NCI-H2107 (cell line): ENCODE measurements at regions not wholly inside any gene's neighbourhood (a gene's known extent, or its start where the extent isn't known, plus 50 kb on each side); places are given as distances from the start of the nearest gene placed in this dataset.

Experiments used
- DNase-seq: peaks from one replicate; lab custom pipeline; 2025; lab: John Stamatoyannopoulos, UW

- no peak for DNase-seq
Observed at GRCh38 chr3:167958141-167958540, 137.6 kb downstream of the GOLIM4 start.

GRCh38 chr3:167952969-167953368, 142.8 kb downstream of the GOLIM4 start:
- DNase-seq = no peak

DNA sequence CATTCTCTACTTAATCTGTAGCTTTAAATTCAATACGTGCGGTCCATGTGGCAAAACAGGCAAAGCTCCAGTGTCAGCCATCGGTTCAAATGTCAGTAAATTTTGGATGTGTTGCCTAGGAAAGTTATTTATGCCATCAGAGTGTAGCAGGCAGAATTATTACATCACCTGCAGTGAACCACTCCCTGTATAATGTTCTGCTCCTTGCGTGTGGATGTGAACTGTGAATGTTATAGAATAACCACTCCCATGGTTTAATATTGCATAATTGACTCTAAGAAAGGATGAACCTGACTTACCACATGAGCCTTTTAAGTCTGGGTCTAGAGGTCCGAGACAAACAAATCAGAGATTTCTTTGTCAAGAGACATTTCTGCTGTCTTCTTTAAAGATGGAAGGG, 145.5 kb downstream of the GOLIM4 start:
- DNase-seq = no peak

DNA sequence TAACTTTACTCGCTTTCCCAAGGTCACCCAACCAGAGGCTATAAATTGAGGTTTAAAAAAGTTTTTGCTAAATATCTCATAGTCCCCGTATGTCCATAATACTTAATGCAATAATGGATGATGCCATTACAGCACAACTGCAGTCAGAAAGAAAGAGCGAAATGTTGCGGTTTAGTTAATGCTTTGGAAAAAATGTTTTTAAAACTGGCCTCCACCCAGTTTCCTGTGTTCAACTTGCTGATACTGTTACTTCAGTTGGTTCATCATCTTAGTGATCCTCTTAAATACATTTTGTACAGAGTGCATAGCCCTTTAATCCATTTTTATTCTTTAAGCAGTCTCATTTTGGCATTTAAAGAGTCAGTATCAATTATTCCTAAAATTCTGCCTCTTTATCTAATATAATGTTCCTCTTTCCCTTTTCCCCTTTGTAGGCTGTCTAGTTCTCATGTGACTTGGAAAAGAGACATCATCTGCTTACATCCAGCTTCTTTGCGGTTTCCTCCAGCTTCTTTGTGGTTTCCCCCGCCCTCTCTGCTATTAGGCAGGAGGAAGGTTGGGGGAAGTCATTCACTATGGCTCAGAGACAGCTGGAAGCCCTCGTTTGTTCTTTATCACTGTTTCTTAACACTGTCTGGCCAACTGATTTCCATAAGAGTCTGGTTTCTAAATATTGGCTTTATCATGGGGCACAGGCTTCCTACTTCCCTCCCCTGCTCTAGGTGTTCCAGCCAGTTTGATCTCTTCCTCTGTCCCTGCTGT, 154.3 kb downstream of the GOLIM4 start:
- peak; percentile 93 for DNase-seq

DNA sequence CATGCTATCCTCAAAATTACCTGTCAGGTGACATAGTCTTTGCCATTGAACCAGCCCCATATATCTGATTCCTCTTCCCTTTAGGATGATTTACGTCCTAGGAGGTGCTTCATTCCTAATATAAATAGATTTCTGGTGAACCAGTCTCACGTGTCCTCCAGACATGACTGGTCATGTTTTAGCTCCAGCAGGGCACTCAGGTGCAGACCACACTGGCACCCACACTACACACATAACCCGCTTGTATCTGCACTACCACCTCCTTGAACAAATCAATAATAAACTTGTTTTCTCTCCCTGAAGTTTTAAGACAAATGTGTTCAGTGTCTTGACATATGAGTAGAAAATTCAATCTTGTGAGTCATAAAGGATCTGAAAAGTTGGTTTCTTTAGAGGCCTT, 155.5 kb downstream of the GOLIM4 start:
- no peak for DNase-seq

- DNase-seq = no peak
Observed at GRCh38 chr3:167938516-167938915, 157.2 kb downstream of the GOLIM4 start.

DNA sequence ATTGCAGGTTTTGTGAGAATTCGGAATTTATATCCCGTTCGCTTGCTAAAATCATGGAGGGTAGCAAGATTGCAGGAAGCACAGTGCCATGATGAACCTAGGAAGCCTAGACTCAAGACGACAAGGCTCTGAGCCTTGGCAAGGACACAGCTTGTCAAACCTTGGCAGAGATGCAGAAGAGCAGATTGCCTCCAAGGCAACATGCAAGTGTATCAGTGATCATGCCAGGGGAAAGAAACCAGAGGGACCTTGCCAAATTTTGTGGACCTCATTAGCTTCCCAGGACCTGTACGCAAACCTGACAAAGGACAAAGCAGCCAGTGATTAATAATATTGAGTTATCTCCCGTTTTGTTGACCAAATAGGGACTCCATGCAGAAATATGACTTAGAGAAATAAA, 159.7 kb downstream of the GOLIM4 start:
- no peak for DNase-seq

DNA sequence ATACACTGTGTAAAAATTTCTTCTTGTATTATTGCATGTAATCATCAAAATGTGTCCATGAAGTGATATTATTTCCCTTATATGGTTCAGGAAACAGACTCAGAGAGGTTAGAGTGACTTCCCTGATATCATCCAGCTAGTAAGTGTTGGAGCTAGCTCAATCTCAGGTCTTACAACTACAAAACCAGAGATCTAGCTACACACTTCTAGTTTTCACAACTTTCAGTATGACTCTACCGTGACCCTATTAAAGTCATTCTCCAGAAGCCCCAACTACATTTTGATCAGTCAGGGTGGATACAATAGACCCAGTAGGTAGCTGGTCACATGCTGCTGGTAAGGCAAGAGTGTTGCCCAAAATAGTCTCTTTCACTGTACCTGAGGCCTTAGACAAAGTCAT, 165.3 kb downstream of the GOLIM4 start:
- DNase-seq = no peak

DNA sequence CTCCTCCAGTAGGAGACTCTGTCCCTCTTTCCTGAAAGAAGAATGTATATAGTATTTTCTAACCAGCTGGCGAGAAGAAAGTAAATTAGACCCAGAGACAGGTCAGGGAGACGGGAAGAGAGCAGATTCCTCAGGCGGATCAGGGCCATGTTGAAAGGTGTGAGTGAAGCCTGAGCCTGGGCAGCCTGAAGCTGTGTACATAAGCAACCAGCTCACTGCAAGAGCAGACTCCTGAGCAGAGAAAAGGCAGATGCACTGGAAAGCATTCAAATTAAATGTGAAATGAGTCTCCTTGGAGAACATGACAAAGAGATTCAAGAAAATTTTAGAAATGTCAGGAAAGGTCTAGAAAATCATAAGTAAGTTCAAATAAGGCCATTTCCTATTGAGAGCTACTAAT, 165.8 kb downstream of the GOLIM4 start:
- no peak for DNase-seq

DNA sequence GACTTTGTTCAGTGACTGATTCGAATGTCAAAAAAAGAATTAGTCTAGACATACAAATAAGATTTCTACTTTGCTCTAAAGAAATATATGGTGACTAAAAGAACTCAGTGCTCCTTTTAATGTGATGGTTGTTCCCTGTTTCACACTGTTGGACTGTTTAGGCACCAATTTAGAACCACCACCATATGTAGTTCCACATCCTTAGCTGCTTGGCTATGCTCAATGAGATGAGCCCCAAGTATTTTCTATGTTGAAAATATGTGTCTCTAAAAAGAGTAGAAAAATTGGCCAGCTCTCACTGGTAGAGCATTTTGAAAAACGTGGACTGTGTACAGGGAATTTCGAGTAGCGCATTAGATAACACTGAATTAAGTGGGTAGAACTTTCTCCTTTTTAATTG, 167.3 kb downstream of the GOLIM4 start:
- no peak for DNase-seq

GRCh38 chr3:167920747-167921146, 175.0 kb downstream of the GOLIM4 start:
- no peak for DNase-seq

- no peak for DNase-seq
Observed at GRCh38 chr3:167919590-167919989, 176.1 kb downstream of the GOLIM4 start.

DNA sequence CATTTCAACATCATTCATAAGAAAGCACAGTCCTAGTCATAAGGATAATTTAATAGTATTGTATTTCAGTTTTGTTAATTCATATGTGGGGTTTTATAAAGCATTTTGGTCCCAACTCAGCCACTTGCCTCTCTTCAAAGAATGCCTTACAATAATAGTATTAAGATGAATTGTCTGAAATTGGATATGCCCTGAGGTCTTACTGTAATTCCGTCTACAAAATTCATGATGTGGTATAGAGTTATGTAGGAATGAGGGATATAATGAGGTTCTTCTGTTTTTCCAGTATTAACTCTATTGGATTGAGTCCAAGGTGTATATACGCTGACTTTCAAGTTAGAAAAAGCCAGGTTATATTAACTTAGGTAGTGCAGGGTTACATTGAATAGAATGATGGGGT, 177.0 kb downstream of the GOLIM4 start:
- DNase-seq = no peak

DNA sequence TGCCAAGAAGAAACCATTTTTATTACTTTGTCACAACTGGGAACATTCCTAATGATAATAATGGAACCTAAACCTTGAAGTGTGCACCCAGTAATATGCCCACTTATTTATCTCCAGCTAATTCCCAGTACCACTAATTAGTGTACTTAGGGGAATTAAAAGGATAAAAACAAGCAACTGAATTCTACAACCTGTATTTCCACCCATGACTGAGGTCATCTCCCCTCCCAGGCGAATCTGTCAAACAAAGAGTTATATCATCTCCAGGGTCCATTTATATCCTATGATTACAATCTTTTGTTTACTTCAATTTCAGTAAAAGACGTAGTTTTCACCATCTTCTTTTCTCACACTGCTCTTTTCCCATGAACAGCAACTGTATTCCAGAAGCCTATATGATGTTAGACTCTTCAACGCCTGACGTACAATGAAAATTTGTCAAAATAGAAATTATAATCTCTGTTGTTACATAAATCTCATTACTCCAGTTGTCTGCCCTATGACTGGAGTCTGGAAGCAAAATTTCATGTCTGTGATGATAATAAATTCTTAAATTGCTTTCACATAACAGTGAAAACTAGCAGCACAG, 177.6 kb downstream of the GOLIM4 start:
- DNase-seq = no peak

DNA sequence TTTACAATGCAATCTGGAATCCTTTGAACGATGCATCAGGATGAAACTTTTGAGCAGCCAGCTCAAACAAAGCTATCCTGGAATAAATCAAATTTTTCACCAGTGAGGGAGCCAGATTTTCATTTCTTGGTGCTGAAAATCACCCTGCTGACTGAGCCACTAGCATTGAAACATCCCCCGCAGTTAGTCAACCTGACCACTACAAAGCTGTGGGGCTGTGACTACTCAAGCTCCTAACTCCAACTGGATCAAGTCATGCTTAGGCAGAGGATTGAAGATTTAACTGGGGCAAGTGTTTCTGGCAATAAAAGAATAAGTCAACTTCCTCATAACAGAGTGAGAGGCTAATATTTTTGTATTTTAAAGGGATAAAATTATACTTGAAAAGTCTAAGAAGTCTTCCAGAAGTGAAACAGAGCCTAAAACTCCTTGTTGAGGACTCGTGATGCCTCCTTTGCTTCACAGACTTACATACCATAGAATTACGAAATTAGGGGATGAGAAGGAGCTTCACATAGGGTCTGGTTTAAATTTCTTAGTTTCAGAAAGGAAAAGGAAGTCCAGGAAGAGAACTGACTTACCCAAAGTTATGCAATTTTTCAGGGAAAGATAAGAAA, 177.8 kb downstream of the SERPINI1 start:
- no peak for DNase-seq

GRCh38 chr3:167909952-167910351, 174.4 kb downstream of the SERPINI1 start:
- DNase-seq = no peak

GRCh38 chr3:167909504-167909896, 174.0 kb downstream of the SERPINI1 start:
- no peak for DNase-seq

- DNase-seq = no peak
Observed at GRCh38 chr3:167908746-167909503, 173.4 kb downstream of the SERPINI1 start.

GRCh38 chr3:167908221-167908620, 172.7 kb downstream of the SERPINI1 start:
- DNase-seq = no peak

DNA sequence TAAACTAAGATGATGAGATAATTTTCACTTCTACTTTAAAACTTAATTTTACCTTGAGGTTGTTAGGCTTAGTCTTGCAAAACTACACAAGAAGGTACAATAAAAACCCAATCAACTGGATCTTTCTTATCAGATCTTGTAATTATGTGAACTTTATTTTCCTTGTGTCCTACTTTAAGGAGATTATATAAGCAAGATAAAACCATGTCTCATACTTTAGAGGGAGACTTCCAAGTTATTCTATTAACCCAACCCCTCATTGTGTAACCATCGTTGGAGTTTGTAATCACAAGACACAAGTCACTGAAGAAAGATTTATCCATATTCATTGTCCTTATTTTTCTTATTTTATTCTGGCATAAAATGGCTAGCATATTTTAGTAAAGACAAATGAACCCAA, 165.6 kb downstream of the SERPINI1 start:
- no peak for DNase-seq

GRCh38 chr3:167899093-167899492, 163.6 kb downstream of the SERPINI1 start:
- DNase-seq = no peak

GRCh38 chr3:167898091-167898490, 162.6 kb downstream of the SERPINI1 start:
- DNase-seq = no peak

GRCh38 chr3:167895684-167896083, 160.2 kb downstream of the SERPINI1 start:
- no peak for DNase-seq
